NCI-H1436 treated with DMSO at 0.1 percent for 48 hours (cell line): ENCODE measurements at regions not wholly inside any gene's neighbourhood (a gene's known extent, or its start where the extent isn't known, plus 50 kb on each side); places are given as distances from the start of the nearest gene placed in this dataset.
"Not testable (repeated sequence)": the region's sequence is repeated elsewhere in the genome, so short reads cannot be mapped to it uniquely, and the experiment has no call there.

ENCODE experiments used
- DNase-seq: peaks from one replicate; lab custom pipeline; 2025; lab: John Stamatoyannopoulos, UW

DNA sequence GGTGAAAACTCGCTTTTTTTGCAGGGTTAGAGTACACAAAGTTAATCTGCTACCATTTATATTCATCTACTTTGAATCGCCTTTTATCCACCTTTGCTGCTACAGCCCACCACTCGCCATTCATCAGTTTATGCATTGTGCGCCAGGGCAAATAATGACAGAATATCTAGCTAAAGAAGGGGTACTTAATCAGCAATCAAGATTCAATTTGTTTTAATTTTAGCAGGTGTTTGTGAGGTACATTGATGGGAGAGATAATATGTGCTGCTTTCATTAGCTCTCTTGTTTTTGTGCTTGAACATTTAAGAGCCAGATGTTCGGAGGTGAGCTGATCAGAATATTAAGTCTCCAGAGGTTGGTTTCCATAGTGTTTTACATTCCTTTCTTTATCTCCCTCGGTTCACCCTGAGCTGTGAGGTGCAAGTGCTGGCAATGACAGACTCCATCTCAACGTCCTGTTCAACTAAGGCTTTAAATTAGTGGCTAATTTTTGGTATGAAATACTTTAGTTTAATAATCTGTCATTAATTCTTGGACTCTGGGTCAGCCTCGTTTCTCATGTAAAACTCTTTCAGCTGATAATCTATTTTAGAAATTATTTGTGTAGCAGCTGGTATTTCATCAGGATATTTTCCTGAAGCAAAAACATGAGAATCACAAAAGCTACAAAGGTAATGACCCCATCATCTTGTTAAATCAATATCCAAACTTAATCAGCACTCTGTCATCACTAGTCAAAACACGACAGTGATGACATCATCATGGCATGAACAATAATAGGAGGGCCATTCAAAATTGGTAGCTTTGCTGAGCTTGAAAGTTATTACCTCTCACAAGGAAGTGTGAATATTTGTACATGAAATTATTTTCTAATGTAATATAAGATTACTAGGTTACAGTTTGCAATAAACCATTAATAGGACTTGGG lies 479.9 kb upstream of the FANCL start:
- DNase-seq: no peak

DNA sequence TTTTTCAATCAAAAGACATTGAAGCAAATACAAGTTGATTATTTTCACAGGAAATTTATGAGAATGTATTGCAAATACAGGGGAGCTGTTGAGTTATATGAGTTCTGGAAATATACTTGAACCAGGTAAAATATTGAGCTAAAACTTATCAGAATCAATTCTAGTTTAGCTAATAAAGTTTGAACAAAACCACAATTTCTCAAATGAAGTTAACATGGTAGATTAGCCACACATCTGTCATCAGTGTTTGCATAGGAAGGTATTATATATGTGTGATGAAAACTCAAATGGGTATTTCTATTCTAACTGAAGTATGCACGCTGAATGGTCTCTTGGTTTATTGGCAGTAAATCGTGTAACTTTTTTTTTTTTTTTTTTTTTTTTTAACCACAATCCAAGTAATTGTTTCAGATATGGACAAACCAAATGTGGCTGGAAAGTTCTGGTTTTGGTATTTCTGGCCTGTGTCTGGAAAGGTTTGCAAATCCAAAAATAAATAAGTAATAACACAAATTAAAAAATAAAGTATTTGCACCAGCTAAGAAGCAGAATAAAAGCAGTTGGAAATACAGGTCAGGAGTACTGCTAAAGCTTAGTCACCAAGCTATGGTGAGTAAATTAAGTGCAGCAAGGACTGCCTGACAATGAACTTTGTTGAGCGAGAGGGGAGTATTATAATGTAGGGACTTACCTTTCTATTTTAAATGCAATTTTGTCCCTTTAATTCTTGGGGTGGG lies 479.1 kb upstream of the FANCL start:
- no peak for DNase-seq

DNA sequence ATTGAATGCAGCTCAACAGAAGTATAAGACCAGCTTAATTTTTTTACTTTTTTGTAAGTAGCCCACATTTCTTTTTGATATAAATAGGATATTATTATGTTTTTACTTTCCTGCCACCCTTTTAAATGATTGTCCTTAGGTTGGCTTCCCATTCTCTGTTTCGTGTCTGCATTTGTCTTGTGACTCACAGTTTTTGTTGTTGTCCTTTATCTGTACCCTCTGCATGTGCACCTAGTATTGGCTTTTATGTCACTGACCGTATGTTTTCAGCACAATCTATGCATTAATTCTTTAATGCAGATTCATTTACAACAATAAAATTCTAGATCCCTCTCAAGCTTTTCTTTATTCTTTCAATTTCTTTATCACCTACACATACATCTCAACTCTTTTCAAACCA lies 474.2 kb upstream of the FANCL start:
- no peak for DNase-seq

- DNase-seq: no peak
These were observed 473.1 kb upstream of the FANCL start for GRCh38 chr2:58714238-58714637.

- DNase-seq: no peak
These were observed 469.7 kb upstream of the FANCL start for GRCh38 chr2:58710795-58711279.

GRCh38 chr2:58709687-58710354 lies 468.7 kb upstream of the FANCL start:
- DNase-seq: no peak

DNA sequence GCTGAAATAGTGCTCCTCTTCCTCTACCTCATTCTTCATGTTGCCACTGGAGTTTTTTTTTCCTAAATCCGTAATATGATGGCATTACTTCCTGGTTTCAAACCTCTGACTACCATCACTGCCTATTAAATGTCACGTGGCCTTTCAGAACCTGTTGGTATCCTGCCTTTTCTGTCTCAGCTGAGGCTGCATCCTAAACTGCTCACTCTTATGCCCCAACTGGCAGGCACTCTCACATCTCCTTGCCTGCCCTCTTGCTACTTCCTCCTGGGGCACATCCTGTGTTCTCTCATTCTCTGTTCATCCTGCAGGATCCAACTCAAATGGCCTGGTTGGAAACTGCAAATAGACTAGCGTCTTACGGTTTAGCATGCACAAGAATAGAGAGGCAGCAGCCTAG lies 468.1 kb upstream of the FANCL start:
- DNase-seq: no peak

DNA sequence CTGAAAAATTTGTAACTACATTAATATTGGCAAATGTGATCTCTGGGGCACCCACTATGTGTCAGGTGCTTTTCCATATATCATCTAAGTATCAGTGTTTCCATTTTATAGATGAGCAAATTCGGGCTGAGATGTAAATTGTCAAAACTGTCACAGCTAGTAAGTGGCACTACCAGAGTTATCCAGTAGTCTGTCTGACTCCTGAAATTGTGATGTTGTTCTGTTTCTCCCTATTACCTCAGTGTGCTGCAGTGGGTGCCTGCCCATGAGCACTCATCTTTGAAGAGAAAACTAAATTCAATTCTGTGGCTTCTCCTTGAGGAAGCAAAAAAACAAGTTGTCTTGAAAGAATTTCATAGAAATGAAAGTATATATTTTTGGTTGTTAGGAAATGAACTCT lies 467.4 kb upstream of the FANCL start:
- DNase-seq: no peak

DNA sequence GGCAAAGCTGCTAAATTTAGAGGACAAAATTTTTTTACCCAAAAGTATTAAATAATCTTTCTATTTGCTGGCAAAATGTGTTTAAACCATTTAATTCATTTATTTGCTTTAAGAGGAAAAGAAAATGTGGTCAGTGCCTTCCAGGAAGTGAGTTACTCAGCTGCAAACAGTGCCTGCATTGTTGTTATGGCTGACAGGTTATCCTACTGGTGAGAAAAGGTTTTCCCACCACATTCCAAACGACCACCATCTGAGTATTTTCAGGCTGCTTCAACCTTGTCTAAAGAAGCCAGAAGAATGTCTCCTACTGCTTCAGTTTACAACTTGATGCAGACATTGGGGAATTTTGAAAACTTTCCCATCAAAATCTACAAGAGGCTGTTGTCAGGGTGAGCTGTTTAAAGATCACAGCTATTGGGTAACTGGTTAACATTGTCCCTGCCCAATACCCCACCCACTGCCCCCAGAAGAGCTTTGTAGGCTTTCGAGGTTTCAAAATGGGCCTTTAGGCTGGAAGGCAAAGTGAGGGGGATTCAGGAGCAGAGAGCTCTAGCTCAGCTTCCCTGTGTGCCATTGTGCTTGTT lies 461.3 kb upstream of the FANCL start:
- no peak for DNase-seq

- no peak for DNase-seq
These were observed 460.7 kb upstream of the FANCL start for GRCh38 chr2:58701688-58702301.

GRCh38 chr2:58700591-58700990 lies 459.5 kb upstream of the FANCL start:
- no peak for DNase-seq

DNA sequence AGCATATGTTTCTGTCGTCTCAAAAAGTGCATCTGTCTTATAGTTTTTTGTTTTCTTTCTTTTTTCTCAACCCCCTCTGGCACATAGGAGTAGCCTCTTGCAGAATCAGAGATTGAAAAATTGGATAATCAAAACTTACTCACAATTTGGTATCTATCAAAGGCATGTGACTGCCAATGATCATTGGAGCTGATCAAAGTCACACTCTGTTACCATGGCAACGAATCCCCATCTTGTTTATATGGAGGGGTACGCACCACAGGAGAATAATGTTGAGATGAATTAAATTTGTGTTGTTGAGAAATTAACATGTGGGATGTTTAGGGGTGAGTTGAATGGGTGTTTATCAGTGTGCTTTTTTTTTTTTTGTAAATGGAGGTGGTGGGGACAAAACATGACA lies 458.3 kb upstream of the FANCL start:
- no peak for DNase-seq

- DNase-seq: no peak
These were observed 457.5 kb upstream of the FANCL start for GRCh38 chr2:58698620-58699019.

GRCh38 chr2:58694114-58694513 lies 453.0 kb upstream of the FANCL start:
- DNase-seq: not testable (repeated sequence)

DNA sequence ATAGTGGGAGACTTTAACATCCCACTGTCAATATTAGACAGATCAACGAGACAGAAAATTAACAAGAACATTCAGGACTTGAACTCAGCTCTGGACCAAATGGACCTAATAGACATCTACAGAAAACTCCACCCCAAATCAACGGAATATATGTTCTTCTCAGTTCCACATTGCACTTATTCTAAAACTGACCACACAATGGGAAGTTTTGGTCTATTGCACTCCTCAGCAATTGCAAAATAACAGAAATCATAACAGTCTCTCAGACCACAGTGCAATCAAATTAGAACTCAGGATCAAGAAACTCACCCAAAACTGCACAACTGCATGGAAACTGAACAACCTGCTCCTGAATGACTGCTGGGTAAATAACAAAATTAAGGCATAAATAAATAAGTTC lies 449.9 kb upstream of the FANCL start:
- DNase-seq: not testable (repeated sequence)

DNA sequence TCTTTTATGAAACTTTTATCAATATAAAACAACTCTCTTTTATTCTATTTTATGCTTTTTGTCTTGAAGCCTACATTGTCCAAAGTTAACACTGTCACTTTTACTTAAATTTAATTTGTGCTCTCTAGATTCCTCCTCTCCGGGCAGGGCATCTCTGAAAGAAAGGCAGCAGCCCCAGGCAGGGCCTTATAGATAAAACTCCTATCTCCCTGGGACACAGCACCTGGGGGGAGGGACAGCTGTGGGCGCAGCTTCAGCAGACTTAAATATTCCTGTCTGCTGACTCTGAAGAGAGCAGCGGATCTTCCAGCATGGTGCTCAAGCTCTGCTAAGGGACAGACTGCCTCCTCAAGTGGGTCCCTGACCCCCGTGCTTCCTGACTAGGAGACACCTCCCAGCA lies 447.7 kb upstream of the FANCL start:
- DNase-seq: no peak

DNA sequence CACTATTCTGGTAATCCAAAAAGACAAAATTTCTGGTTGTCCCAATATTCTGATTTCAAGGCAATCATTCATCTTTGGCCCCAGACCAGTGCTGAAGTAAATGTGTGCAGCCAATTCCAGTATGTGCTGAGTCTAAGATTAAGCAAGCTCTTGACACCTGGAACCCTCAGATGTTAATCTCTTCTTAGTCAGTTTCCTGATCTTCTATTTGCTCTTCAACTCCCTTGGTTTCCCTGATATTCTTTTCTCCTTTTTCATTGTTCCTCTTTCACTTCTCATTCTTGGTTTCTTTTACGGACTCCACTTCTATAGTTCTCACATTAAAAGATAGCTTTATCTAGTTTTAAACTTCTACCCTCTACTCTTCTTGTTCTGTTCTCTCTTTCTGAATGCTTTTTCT lies 445.7 kb upstream of the FANCL start:
- DNase-seq: no peak

DNA sequence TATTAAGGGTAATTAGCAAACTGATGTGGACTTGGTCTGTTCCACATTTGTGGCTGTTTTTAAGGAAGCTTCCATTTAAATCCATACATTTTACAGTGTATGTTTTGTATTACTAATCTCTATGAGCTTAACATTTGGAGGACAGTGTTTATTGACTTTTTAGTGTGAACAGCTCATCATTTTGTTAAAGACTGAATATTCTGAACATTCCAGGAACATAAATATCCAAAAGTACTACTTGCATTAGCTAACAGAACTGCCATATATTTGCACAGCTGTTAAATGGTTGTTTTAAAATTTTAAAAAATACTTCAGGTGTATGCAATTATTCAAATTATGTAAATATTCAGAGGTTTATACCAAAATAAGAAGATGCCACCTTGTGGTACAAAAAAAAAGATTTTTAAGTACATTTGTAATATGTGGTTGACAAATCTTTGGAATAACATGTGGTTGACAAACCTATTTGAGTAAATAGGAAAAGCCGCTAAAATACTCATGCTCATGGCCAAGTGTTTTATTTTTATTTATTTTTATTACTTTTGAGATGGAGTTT lies 439.7 kb upstream of the FANCL start:
- DNase-seq: no peak

- no peak for DNase-seq
These were observed 436.6 kb upstream of the FANCL start for GRCh38 chr2:58677748-58678147.

DNA sequence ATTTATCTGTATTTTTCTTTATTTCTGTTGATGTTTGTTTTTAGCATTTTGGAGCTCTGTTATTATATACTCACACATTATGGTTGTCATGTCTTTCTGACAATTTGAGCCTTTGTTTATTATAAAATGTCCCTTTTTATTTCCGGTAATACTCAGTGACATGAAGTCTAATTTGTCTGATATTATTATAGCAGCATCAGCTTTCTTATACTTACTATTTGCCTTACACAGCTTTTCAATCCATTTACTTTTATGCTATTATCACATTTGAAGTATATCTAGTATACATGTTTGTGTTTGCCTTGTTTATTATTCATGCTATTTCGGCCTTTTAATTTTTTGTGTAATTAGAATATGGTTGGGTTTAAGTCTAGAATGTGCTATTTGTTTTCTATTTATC lies 430.6 kb upstream of the FANCL start:
- no peak for DNase-seq

DNA sequence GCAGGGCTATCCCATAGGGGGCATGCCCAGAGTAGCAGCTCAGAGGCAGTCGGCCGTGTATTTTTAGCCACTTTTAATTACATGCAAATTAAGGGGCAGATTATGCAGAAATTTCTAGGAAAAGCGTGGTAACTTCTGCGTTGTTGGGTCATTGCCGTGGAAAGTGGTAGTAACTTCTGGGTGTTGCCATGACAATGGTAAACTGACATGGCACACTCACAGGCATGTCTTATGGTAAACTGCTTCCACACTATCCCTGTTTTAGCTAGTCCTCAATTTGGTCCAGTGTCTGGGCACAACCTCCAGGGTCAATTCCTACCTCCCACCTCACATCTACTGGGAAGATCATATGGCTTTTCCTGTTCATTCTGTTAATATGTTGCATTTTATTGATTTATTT lies 428.9 kb upstream of the FANCL start:
- DNase-seq: no peak
